ENCODE measurements at regions not wholly inside any gene's neighbourhood (a gene's known extent, or its start where the extent isn't known, plus 50 kb on each side); places are given as distances from the start of the nearest gene placed in this dataset.

DNA sequence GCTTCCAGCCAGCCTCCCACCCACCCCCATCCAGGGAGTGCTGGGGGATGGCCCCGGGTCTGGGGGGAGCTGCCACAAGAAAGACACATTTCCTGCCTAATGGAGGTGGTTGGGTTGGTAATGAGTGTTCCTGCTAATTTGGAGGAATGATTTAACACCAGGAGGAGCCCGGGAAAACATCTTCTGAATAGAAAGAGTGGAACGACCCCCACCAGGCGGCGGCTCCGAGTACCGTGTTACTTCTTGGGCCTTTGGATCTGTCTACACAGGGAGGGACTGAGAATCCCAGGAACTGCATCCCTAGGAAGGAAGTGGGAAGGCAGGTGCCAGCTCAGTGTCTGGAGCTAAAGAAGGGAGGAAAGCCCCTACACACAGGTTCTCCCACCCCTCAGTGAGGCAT is 64.6 kb downstream of the TSPAN17 start:
- no peak for DNase-seq (ENCODE audit: extremely low spot score, insufficient read length, low read depth)
- FAIRE-seq = no peak

- no peak for DNase-seq (ENCODE audit: extremely low spot score, insufficient read length, low read depth)
- no peak for FAIRE-seq
Observed at GRCh38 chr5:176712546-176713304, 65.4 kb downstream of the TSPAN17 start.

GRCh38 chr5:176713409-176713808 is 66.1 kb downstream of the TSPAN17 start:
- DNase-seq (ENCODE audit: extremely low spot score, insufficient read length, low read depth) = no peak
- no peak for FAIRE-seq

DNA sequence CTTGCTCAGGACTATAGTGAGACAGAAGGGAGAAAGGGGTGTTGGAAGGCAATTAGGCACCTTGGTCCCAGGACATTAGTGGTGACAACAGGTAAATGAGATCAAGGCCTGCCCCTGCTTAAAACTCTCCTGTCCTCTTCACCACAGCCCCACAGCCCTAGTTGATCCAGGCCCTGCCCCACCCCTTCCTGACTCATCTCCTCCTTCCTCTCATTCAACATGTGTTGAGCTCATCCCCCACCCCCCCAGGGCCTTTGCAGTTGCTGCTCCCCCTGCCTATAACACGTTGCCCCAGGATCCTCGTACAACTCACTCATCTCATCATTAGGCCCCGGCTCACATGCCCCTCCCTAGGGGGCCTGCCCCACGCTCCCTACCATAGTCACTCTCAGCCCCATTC is 66.8 kb downstream of the TSPAN17 start:
- no peak for FAIRE-seq
- DNase-seq (ENCODE audit: extremely low spot score, insufficient read length, low read depth) = no peak

- DNase-seq (ENCODE audit: extremely low spot score, insufficient read length, low read depth) (no peak), FAIRE-seq (no peak)
Observed at GRCh38 chr5:176716320-176716719, 69.0 kb downstream of the TSPAN17 start.

DNA sequence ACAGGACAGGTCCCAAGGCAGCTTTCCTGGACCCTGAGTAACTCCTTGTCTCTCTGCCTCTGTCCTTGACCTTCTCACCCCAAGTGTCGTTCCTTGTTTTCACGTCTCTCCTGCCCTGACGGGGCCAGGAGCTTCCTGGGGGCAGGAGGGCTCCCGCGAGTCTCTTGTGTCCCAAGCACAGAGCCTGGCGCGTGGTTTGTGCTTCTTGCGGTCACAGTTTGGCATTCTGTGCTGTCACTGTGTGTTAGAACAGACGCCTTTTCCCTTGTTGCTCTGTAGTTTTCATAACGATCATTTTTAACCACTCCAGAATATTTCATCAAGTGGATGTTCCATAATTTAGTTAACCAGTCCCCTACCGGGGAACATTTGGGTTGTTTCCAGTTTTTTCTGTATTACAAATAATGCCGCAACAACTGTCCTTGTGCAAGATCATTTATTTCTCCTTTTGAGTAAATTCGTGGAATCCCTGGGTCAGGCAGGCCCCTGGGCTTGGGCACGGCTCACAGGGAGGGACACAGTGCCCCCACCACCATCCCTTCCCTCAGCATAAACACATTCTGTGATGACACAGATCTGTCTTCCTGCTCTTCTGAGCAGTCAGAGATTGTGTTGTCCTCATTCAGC is 71.9 kb downstream of the TSPAN17 start:
- no peak for DNase-seq (ENCODE audit: extremely low spot score, insufficient read length, low read depth)
- FAIRE-seq = no peak

DNA sequence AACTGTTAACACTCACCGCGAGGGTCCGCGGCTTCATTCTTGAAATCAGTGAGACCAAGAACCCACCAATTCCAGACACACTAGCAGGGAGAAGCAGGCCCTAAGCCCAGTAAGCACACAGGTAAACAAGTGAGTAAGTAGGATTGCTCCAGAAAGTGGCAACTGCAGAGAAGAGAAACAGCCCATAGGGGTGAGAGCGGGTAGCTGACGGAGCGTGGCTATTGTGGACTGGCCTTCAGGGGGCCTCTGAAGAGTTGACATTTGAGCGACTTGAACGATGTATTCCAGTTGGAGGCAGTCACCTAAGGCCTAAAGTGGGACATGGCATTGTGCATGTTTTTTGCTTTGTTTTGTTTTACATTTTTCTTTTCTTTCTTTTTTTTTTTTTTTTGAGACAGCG is 74.2 kb downstream of the TSPAN17 start:
- DNase-seq (ENCODE audit: extremely low spot score, insufficient read length, low read depth) = no peak
- no peak for FAIRE-seq

DNA sequence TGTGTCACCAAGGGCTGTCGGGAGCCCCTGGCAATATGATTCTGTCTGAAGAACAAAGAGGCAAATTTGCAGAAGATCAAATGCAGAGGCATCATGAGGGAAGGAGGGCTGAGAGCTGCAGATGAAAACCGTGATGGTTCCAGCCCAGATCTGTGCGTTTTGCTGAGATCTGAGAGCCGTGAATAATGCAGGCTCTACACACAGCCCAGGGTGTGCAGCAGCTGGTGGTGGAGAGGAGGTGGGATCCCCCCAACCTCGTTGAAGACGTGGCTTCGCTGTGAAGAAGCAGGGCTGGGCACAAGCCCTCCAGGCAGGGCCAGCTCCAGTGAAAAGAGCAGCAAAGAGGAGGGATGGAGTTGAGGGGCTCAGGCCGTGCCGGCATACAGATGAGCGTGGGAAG is 75.5 kb downstream of the TSPAN17 start:
- FAIRE-seq = no peak
- no peak for DNase-seq (ENCODE audit: extremely low spot score, insufficient read length, low read depth)

DNA sequence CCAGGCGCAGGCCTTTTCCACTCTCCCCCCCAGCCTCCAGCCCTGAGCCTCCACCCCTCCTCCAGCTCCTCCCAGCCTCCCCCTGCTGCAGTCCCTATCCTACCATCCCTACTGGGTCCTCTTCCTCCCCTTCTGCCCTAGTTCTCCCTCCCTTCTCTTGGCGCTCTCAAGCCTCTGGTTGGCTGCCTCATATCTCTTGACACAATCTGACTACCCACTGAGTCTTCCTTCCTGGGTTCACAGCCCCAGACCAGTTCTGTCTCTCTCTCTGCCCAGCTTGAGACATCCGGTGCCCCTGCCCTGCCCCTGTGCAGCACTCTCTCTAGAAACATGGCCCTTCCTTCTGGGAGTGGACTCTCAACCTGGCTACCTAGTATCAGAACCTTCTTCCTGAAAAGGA is 76.2 kb downstream of the TSPAN17 start:
- FAIRE-seq (no peak), DNase-seq (ENCODE audit: extremely low spot score, insufficient read length, low read depth) (no peak)

- FAIRE-seq = no peak
- DNase-seq (ENCODE audit: extremely low spot score, insufficient read length, low read depth) = no peak
Observed at GRCh38 chr5:176724472-176724871, 77.2 kb downstream of the TSPAN17 start.

GRCh38 chr5:176725521-176726280 is 78.4 kb downstream of the TSPAN17 start:
- FAIRE-seq = no peak
- DNase-seq (ENCODE audit: extremely low spot score, insufficient read length, low read depth) = no peak

DNA sequence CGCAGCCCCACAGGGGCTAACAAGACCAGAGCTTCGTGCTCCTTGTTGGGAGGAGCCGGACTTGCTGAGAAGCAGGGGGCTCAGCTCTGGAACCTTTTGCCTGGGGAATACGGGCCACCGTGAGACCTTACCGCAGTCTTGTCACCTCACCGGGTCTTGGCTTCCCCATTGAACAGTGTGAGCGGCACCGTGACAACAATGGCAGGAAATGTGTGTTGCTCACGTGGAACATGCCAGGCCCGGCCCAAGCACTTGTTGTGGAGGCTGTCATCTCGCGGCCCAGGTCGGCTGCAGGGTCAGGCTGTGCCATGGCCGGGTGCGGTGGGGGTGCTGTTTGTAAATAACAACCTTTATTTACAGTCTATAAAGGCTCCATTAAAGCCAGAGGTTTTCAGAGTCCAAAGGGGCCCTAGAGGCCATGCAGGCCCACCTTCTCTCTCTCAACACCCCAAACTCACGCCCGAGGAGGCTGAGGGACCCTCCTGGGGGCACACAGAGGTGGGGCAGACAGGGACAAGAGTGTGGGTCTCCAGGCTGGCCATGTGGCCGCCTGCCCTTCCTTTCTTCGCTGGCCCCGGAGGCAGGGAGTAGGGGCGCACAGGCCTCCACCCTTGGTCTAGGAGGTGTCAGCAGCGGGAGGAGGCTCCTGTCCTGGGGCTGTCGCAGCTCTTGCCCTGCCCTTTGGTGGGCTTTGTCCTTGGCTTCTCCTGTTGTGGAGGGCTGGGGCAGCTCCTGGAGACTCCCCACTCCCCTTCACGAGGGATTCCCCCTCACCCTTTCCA is 79.7 kb downstream of the TSPAN17 start:
- no peak for FAIRE-seq

DNA sequence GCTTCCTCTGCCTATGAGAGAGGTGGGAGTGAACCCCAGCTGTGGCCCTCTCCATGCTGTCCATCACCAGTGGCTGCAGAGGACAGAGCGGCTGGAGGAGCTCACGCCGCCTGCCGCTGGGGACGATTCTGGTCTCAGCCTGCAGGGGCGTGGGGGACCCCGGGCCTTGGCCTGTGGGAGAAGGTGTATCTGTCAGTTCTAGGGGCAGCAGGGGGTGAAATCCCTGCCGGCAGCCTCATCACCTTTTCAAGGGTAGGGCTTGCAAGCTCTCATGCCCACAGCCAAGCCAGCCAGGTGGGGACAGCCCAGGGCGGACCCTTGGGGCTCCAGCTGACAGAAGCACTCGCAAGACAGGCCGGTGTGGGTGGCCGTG is 80.2 kb downstream of the TSPAN17 start:
- FAIRE-seq = no peak

More for the DNA sequence above, 79.7 kb downstream of the TSPAN17 start:
- DNase-seq (ENCODE audit: extremely low spot score, insufficient read length, low read depth) = no peak

DNA sequence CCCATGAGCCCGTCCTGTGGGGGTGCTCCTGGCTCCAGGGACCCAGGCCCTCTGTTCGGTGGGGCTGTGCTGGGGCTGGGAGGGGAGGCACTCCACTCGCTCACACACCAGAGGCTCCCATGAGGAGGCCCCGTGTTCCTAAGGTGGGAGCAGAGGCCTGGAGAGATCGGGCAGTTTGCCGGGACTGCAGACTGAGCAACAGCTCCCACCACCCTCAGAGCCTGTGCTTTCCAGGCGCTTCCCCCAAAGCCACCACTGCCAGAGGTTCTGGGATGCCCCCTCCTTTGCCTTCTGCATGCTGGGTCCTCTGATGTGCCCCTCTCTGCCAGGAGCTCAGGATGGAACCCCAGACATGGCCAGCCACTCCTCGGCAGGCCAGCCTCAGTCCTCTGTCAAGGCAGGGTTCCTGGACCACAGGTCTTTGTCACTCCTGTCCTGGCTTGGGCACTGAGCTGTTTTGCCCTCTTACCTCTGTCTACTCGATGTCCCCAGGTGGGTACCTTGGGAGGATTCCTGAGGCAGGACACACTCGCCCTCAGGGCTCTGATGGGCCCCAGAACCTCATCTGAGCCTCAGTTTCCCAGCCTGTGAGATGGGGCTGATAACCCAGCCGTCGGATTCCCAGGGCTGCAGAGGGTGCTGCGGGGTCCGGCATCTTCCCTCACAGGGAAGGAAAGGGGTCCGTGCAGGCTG is 80.8 kb downstream of the TSPAN17 start:
- no peak for FAIRE-seq
- no peak for DNase-seq (ENCODE audit: extremely low spot score, insufficient read length, low read depth)

More for the DNA sequence above, 80.2 kb downstream of the TSPAN17 start:
- DNase-seq (ENCODE audit: extremely low spot score, insufficient read length, low read depth) = no peak

DNA sequence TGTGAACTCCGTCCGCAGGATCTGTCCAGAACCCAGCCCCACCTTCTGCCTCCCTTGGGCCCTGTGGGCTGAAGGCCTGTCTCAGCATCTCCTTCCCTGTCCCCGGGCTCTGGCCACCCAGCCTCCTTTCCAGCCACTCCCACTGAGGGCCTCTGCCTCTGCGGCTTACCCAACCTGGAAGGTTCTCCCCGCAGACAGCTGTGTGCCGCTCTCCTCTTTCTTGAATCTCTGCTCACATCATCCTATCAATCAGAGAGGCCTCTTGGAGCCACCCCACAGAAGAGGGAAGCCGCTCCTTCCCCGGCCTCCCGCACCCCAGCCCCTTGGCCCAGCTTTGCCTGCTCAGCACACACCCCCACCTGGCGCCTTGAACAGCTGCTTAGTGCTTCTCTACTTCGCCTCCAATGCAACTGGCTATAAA is 81.5 kb upstream of the UNC5A start:
- no peak for FAIRE-seq
- no peak for DNase-seq (ENCODE audit: extremely low spot score, insufficient read length, low read depth)

GRCh38 chr5:176730815-176731475 is 79.4 kb upstream of the UNC5A start:
- FAIRE-seq (no peak), DNase-seq (ENCODE audit: extremely low spot score, insufficient read length, low read depth) (no peak)

GRCh38 chr5:176731506-176732160 is 78.7 kb upstream of the UNC5A start:
- DNase-seq (ENCODE audit: extremely low spot score, insufficient read length, low read depth) = no peak

DNA sequence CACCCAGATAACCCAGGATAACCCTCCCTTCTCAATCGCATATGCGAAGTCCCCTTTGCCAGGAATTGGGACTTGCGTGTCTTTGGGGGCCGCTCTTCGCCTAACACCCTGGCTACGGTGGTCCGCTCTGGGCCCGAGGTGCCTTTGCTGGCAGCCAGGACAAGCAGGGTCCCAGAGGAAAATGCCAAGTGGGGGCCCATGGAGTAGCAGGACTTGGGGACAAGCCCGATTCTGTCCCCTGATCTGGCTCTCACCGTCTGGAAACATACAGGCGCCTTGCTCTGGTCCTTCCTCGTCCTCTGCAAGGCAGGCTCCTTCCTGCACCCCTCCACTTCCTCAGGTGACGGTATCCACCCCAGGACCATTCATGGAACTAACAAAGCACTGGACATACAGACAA is 78.1 kb upstream of the UNC5A start:
- DNase-seq (ENCODE audit: extremely low spot score, insufficient read length, low read depth) = no peak

More at GRCh38 chr5:176731506-176732160, 78.7 kb upstream of the UNC5A start:
- no peak for FAIRE-seq

More for the DNA sequence above, 78.1 kb upstream of the UNC5A start:
- FAIRE-seq = no peak

Measured in GM18507 (cell line).